ENCODE measurements at regions not wholly inside any gene's neighbourhood (a gene's known extent, or its start where the extent isn't known, plus 50 kb on each side); places are given as distances from the start of the nearest gene placed in this dataset.

DNA sequence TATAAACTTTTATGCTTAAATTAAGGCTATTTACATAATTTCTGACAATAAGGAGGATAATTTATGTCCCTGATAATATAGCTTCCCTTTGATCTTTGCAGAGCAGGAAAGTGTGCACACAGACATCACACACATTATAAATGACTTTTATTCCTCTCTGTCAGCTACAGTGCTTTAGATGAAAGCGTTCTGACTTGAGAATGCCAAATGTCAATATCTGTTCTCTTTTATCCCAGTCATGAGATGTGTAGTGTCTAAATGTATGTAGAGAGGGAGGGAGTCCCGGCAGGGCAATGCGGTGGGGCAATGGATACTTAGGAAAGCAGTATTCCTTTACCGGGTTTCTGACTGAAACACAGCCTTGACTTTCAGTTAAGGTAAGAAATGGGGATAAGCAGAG, 225.4 kb upstream of the CHORDC1 start:
- TF ChIP-seq POLR2AphosphoS5 (IDR thresholded peaks at IDR 0.05; ENCODE audit: low read depth) (no peak), GABPA (IDR thresholded peaks at IDR 0.05; ENCODE audit: low read depth) (no peak)
- TF ChIP-seq, protein P1, sequence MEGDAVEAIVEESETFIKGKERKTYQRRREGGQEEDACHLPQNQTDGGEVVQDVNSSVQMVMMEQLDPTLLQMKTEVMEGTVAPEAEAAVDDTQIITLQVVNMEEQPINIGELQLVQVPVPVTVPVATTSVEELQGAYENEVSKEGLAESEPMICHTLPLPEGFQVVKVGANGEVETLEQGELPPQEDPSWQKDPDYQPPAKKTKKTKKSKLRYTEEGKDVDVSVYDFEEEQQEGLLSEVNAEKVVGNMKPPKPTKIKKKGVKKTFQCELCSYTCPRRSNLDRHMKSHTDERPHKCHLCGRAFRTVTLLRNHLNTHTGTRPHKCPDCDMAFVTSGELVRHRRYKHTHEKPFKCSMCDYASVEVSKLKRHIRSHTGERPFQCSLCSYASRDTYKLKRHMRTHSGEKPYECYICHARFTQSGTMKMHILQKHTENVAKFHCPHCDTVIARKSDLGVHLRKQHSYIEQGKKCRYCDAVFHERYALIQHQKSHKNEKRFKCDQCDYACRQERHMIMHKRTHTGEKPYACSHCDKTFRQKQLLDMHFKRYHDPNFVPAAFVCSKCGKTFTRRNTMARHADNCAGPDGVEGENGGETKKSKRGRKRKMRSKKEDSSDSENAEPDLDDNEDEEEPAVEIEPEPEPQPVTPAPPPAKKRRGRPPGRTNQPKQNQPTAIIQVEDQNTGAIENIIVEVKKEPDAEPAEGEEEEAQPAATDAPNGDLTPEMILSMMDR (IDR thresholded peaks at IDR 0.05; ENCODE audit: insufficient read depth, low read length), result no peak
